HFF-Myc (cell line): ENCODE measurements at regions not wholly inside any gene's neighbourhood (a gene's known extent, or its start where the extent isn't known, plus 50 kb on each side); places are given as distances from the start of the nearest gene placed in this dataset.

ENCODE experiments used
- DNase-seq: peaks from one replicate; pipeline ENCODE4 v3.0.0-alpha.2; 2011; ENCODE audit warnings: low read depth; ENCODE audit errors: extremely low read depth
- H3K4me3 ChIP-seq: replicated peaks from 2 replicates; pipeline ENCODE4 v1.5.1; 2011; ENCODE audit warnings: low read depth, mild to moderate bottlenecking, control low read depth, low read length
- CTCF ChIP-seq: IDR thresholded peaks from 2 replicates; pipeline ENCODE4 v1.5.1; 2012; ENCODE audit warnings: mild to moderate bottlenecking, low read depth, low read length, control low read depth; ENCODE audit errors: missing control alignments

- no peak for TF ChIP-seq CTCF
- no peak overlapping the region for H3K4me3 ChIP-seq
- DNase-seq = peak; percentile 97
Measured at GRCh38 chr1:87252406-87252805, 76.3 kb upstream of the LMO4 start.

DNA sequence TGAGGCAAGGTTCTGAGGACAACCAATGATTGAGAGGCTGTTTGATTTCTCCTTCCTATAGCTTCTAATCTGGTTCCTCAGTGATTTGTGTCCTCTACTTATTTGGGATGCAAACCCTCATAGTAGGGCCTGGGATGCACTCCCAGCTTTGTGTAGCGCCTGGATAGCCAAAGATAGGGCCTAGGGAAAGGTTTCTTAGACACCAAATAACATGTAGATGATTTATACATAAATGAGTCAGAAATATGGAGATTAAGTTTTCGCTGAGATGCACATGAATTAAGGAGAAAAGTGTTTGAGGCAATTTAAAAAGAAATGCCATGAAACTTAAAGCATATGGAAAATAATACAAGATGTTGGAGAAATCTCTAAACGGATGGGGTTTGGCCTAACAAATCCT, 66.0 kb upstream of the LMO4 start:
- H3K4me3 ChIP-seq = no peak overlapping the region
- no peak for TF ChIP-seq CTCF
- DNase-seq = no peak

GRCh38 chr1:87263281-87263680, 65.4 kb upstream of the LMO4 start:
- TF ChIP-seq CTCF = no peak
- no peak for DNase-seq
- no peak overlapping the region for H3K4me3 ChIP-seq

- no peak for TF ChIP-seq CTCF
- DNase-seq = no peak
- H3K4me3 ChIP-seq = no peak overlapping the region
Measured at GRCh38 chr1:87263785-87264184, 64.9 kb upstream of the LMO4 start.

GRCh38 chr1:87264976-87265375, 63.7 kb upstream of the LMO4 start:
- no peak overlapping the region for H3K4me3 ChIP-seq
- no peak for TF ChIP-seq CTCF
- DNase-seq = no peak

GRCh38 chr1:87265786-87266185, 62.9 kb upstream of the LMO4 start:
- TF ChIP-seq CTCF = no peak
- no peak for DNase-seq
- no peak overlapping the region for H3K4me3 ChIP-seq

DNA sequence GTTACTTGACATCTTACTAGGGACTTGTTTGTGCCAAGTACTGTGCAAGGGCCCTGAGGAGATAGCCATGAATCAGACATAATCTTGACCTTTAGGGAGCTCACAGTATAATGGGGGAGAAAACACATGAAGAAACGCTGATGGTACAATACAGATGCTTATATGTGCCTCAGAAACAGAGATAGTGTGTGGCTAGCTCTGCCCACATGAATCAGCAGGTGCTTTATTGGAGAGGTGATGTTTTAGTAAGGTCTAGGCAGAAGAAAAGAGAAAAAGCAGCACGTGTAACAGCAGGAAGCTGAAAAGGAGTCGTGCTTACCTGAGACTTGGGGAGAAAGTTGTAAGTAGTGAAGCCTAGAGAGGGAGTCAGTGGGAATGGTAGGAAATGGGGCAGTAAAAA, 60.6 kb upstream of the LMO4 start:
- no peak for TF ChIP-seq CTCF
- DNase-seq = no peak

More for the DNA sequence above, 60.6 kb upstream of the LMO4 start:
- no peak overlapping the region for H3K4me3 ChIP-seq
